Brain microvascular endothelial cell (primary cell): ENCODE measurements at regions not wholly inside any gene's neighbourhood (a gene's known extent, or its start where the extent isn't known, plus 50 kb on each side); places are given as distances from the start of the nearest gene placed in this dataset.

ENCODE experiments used
- DNase-seq: peaks from one replicate; pipeline ENCODE4 v3.0.0-alpha.2; 2020
- H3K27ac ChIP-seq: fragments of 250-450 bp; sonication (Bioruptor Pico); 2 replicates; pipeline ENCODE4 v1.5.1; 2020; ENCODE audit warnings: mild to moderate bottlenecking, moderate library complexity
- H3K27me3 ChIP-seq: fragments of 250-450 bp; sonication (Bioruptor Pico); replicated peaks from 2 replicates; pipeline ENCODE4 v1.5.1; 2020; ENCODE audit warnings: mild to moderate bottlenecking
- H3K36me3 ChIP-seq: fragments of 250-450 bp; sonication (Bioruptor Pico); replicated peaks from 2 replicates; pipeline ENCODE4 v1.5.1; 2020; ENCODE audit warnings: mild to moderate bottlenecking
- H3K4me3 ChIP-seq: 2 replicates; pipeline ENCODE4 v1.5.1; 2011; ENCODE audit warnings: low read depth, mild to moderate bottlenecking, control low read depth, low read length, moderate library complexity
- in situ Hi-C: cut with HindIII; loops from 2 replicates; pipeline ENCODE4 v1.10.0; 2017; ENCODE audit warnings: low sequenced_read_pairs, low pct_ligation_motif_present
- TF ChIP-seq, protein P1 (sequence below): IDR thresholded peaks from 2 replicates; pipeline ENCODE4 v1.5.1; 2011; ENCODE audit warnings: low read depth, mild to moderate bottlenecking, moderate library complexity, low read length, control low read depth, inconsistent platforms; ENCODE audit errors: missing control alignments

DNA sequence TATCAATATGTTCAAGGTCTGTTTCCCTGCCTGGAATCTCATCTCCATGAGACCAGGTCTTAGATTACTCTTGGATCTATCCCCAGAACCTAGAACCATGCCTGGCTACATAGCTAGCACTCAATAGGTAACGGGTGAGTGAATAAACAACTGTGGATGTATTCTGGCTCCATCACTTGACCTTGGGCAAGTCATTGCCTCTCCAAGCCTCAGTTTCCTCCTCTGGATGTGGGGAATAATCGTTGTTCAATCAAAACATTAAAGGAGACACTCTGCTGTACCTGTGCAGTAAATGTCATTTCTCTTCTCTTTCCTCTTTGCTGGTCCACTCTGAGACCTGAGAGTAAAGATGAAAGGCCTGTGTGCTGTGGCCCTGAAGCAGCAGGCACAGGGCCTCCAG is 121.5 kb upstream of the MYCN start:
- DNase-seq = no peak
- no peak overlapping the region for H3K4me3 ChIP-seq
- H3K36me3 ChIP-seq = no peaks in the 10 kb centered on the region
- in situ Hi-C loops = no loop called here
- H3K27me3 ChIP-seq = no peaks in the 10 kb centered on the region
- H3K27ac ChIP-seq = no peak overlapping the region
- TF ChIP-seq, protein P1, sequence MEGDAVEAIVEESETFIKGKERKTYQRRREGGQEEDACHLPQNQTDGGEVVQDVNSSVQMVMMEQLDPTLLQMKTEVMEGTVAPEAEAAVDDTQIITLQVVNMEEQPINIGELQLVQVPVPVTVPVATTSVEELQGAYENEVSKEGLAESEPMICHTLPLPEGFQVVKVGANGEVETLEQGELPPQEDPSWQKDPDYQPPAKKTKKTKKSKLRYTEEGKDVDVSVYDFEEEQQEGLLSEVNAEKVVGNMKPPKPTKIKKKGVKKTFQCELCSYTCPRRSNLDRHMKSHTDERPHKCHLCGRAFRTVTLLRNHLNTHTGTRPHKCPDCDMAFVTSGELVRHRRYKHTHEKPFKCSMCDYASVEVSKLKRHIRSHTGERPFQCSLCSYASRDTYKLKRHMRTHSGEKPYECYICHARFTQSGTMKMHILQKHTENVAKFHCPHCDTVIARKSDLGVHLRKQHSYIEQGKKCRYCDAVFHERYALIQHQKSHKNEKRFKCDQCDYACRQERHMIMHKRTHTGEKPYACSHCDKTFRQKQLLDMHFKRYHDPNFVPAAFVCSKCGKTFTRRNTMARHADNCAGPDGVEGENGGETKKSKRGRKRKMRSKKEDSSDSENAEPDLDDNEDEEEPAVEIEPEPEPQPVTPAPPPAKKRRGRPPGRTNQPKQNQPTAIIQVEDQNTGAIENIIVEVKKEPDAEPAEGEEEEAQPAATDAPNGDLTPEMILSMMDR = no peak

DNA sequence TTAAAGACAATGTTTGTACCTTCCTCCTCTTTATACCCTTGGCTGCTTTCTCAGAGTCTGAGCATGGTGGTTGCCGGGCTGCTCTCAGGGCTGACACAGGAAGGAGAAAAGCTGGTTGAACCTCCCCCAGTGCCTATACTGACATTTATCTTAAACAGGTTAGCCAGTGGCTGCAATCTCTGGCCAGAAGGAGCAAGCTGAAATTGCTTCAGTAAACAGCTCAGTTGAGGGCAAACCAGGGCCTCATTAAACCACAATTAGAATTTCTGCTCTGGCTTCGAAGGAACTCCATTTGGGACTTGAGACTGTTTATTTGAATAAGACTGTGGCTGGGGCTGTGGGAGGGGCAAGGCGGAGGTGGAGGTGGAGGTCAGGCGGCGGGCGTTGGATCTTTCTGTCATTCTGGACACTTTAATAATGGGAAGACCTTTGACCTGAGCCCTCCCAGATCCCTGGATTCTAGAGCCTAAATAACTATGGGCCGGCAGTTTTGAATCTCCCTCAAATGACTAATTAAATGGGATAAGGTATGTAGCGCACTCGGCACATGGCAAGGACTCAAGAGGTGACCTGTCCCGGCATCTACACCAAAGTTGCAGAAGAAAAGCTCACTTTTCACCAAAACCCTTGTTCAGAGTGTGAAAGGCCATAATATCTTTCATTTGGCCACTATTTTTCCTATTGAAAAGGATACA is 120.6 kb upstream of the MYCN start:
- in situ Hi-C loops = no loop called here
- no peak for DNase-seq
- TF ChIP-seq, protein P1 = no peak

DNA sequence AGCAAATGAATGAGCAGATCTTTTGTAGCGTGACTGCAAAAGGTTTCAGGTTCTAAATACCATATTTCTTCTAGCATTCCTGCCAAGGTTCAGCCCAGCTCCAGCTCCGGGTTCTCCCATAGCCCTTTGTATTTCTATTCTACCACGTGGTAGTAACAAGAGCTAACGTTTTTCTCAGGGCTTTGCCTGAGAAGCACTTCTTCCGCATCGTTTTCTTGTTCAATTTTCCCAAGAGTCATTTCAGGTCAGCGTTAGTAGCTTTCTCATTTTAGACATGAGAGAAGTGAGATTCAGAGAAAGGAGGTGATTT is 120.1 kb upstream of the MYCN start:
- TF ChIP-seq, protein P1 = no peak

More for the DNA sequence above, 120.6 kb upstream of the MYCN start:
- no peaks in the 10 kb centered on the region for H3K27me3 ChIP-seq
- H3K4me3 ChIP-seq = no peak overlapping the region
- H3K27ac ChIP-seq = no peak overlapping the region
- H3K36me3 ChIP-seq = no peaks in the 10 kb centered on the region

DNA sequence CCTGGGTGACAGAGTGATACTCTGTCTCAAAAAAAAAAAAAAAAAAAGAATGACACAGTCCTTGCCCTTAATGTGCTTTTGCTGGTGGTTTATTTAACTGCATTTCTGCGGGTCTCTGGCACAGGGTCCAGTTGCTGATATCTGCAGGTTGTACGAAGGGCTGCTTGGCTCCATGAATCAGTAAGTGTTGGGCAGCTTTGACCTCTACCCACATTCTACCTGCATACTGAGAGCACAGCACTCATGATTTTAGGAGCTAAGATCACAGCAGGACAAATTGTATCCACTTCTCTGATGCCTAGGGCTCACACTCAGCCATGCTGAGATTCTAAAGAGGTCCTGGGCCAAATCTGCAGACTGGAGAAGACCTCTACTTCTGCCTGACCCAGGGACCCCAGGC is 119.4 kb upstream of the MYCN start:
- DNase-seq = no peak
- Histone ChIP-seq H3K27me3 (no peaks in the 10 kb centered on the region), H3K4me3 (no peak overlapping the region), H3K27ac (no peak overlapping the region), H3K36me3 (no peaks in the 10 kb centered on the region)
- in situ Hi-C loops = no loop called here
- TF ChIP-seq, protein P1 = no peak

More for the DNA sequence above, 120.1 kb upstream of the MYCN start:
- no peaks in the 10 kb centered on the region for H3K36me3 ChIP-seq
- no peak overlapping the region for H3K4me3 ChIP-seq
- in situ Hi-C loops = no loop called here
- DNase-seq = no peak
- no peaks in the 10 kb centered on the region for H3K27me3 ChIP-seq
- H3K27ac ChIP-seq = no peak overlapping the region

DNA sequence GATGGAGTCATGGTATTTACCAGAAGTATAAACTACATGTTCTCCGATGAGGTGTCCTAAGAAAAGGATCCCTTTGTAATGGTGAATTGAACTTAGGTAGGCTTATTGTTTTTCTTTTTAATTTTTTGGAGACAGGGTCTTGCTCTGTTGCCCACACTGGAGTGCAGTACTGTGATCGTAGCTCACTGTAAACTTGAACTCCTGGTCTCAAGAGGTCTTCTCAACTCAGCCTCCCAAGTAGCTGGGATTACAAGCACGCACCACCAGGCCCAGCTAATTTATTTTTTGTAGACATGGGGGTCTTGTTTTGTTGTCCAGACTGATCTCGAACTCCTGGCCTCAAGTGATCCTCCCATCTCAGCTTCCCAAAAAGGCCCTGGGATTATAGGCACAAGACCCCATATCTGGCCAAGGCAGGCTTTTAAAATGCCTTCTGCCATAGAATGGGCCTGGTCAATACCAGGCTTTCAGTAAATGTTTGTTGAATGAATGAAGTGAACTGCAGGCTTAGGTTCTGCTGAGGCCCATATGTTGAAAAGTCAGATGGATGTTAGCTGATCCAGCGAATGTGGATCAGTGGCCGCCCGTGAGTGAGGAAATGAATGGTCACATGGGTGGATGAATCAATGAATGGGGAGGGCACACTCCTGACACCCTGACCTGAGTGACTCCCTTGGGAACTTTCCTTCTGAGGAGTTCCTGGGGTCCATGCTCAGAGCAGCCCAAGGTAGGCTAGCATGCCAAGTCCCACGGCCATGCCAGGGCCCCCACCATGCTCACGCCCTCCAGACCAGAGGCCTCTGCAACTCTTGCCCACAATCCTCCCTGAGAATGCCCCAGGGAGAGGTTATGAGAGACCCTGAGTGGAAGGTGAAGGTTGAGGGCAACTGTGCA is 118.0 kb upstream of the MYCN start:
- H3K27ac ChIP-seq = no peak overlapping the region
- no peak overlapping the region for H3K4me3 ChIP-seq
- no peak for DNase-seq
- no peaks in the 10 kb centered on the region for H3K36me3 ChIP-seq
- no peaks in the 10 kb centered on the region for H3K27me3 ChIP-seq
- in situ Hi-C loops = no loop called here
- TF ChIP-seq, protein P1 = no peak
